ENCODE measurements at regions not wholly inside any gene's neighbourhood (a gene's known extent, or its start where the extent isn't known, plus 50 kb on each side); places are given as distances from the start of the nearest gene placed in this dataset.

DNA sequence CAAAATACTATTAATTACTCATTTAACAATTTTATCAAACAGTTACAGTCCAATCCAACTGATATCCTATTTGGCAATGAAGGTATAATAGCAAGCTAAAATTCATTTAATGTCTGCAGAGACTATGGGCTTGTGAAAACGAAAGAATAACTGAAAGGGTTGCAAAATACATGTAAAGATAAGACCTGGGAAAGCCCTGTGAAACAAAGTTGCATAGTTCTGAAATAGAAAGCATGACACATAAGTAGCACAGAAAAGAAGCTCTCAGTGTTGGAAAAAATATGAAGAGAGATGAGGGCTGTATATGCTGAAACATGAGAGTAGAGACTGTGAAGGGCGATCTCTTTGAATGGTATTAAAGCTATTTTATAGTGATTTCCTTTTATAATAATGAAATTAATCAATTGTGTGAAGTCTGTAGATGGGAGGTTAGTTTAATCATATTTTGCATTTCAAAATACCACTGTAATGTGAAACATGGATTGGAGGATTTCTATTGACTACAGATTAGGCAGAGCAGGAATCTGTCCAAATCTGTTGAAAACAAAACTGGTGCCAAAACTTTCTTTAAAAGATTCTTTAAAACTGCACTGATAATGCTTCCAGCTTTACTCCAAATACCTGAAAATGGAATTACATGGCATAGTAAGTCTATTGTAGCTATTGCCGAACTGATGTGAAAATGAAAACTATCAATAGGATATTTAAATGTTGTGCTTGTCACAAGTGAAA, 1518.9 kb upstream of the B3GALT2 start:
- no peaks in the 10 kb centered on the region for H3K36me3 ChIP-seq (ENCODE audit: insufficient read depth, low read length)
- H3K9ac ChIP-seq (ENCODE audit: low read depth, low read length): no peak overlapping the region
- ATAC-seq (ENCODE audit: insufficient read depth, low read depth) (no peak), DNase-seq (no peak)
- no peak overlapping the region for H3K4me2 ChIP-seq (ENCODE audit: insufficient read depth, low read length)
- H3K27ac ChIP-seq (ENCODE audit: low read length): no peak overlapping the region
- H3K79me2 ChIP-seq (ENCODE audit: insufficient read depth, low read length): no peaks in the 10 kb centered on the region
- no peaks in the 10 kb centered on the region for H3K27me3 ChIP-seq (ENCODE audit: insufficient read depth, low read length, poor library complexity)
- H3K9me3 ChIP-seq (ENCODE audit: insufficient read depth, low read length, severe bottlenecking): no peaks in the 10 kb centered on the region
- TF ChIP-seq CTCF (IDR thresholded peaks at IDR 0.05; ENCODE audit: borderline replicate concordance, extremely low read depth, low read length, poor library complexity, severe bottlenecking) (no peak), EZH2 (IDR thresholded peaks at IDR 0.05; ENCODE audit: borderline replicate concordance, low read depth, low read length, severe bottlenecking) (no peak)
- H3K4me3 ChIP-seq (ENCODE audit: low read depth in 1 of 2, low read length in 2 of 2): no peak overlapping the region
- H3K4me1 ChIP-seq (ENCODE audit: insufficient read depth, low read length): no peaks in the 10 kb centered on the region
- no peaks in the 10 kb centered on the region for H4K20me1 ChIP-seq (ENCODE audit: insufficient read depth, low read length)
- H2AFZ ChIP-seq (ENCODE audit: low read depth, low read length): no peak overlapping the region

DNA sequence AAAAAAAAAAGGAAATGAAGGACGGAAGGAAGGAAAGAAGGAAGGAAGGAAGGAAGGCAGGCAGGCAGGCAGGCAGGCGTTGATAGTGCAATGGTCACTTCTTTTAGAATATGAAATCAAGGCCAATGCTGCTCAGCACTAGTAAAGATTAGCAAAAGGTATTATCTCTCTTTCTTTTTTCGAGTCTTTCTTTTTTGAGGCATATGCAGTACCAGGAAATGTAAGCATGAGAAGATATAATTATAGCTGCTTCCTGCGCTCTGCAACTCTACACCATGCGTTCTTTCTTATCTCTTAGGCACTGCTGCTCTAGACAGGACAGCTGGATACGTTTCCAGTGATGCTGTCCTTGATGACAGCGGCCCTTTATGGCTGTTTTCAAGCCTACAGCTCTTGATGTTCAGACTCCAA, 1512.5 kb upstream of the B3GALT2 start:
- no peak overlapping the region for H3K4me3 ChIP-seq (ENCODE audit: low read depth in 1 of 2, low read length in 2 of 2)
- no peaks in the 10 kb centered on the region for H3K4me1 ChIP-seq (ENCODE audit: insufficient read depth, low read length)
- H3K27ac ChIP-seq (ENCODE audit: low read length): no peak overlapping the region
- no peak overlapping the region for H3K4me2 ChIP-seq (ENCODE audit: insufficient read depth, low read length)
- H3K9ac ChIP-seq (ENCODE audit: low read depth, low read length): no peak overlapping the region
- H3K9me3 ChIP-seq (ENCODE audit: insufficient read depth, low read length, severe bottlenecking): no peaks in the 10 kb centered on the region
- no peaks in the 10 kb centered on the region for H3K79me2 ChIP-seq (ENCODE audit: insufficient read depth, low read length)
- H3K36me3 ChIP-seq (ENCODE audit: insufficient read depth, low read length): no peaks in the 10 kb centered on the region
- DNase-seq (no peak), ATAC-seq (ENCODE audit: insufficient read depth, low read depth) (no peak)
- H2AFZ ChIP-seq (ENCODE audit: low read depth, low read length): 0 out of 2 replicates have a peak overlapping the region, but pooled peaks have one; percentile 8
- TF ChIP-seq CTCF (IDR thresholded peaks at IDR 0.05; ENCODE audit: borderline replicate concordance, extremely low read depth, low read length, poor library complexity, severe bottlenecking): no peak
- TF ChIP-seq EZH2 (IDR thresholded peaks at IDR 0.05; ENCODE audit: borderline replicate concordance, low read depth, low read length, severe bottlenecking): no peak
- no peaks in the 10 kb centered on the region for H3K27me3 ChIP-seq (ENCODE audit: insufficient read depth, low read length, poor library complexity)
- no peaks in the 10 kb centered on the region for H4K20me1 ChIP-seq (ENCODE audit: insufficient read depth, low read length)

GRCh38 chr1:194693244-194693643, 1506.8 kb upstream of the B3GALT2 start:
- Histone ChIP-seq H3K36me3 (ENCODE audit: insufficient read depth, low read length) (no peaks in the 10 kb centered on the region), H3K9ac (ENCODE audit: low read depth, low read length) (no peak overlapping the region), H3K9me3 (ENCODE audit: insufficient read depth, low read length, severe bottlenecking) (no peaks in the 10 kb centered on the region), H3K79me2 (ENCODE audit: insufficient read depth, low read length) (no peaks in the 10 kb centered on the region), H2AFZ (ENCODE audit: low read depth, low read length) (no peak overlapping the region), H3K4me3 (ENCODE audit: low read depth in 1 of 2, low read length in 2 of 2) (no peak overlapping the region), H4K20me1 (ENCODE audit: insufficient read depth, low read length) (no peaks in the 10 kb centered on the region), H3K4me1 (ENCODE audit: insufficient read depth, low read length) (no peaks in the 10 kb centered on the region), H3K27me3 (ENCODE audit: insufficient read depth, low read length, poor library complexity) (no peaks in the 10 kb centered on the region), H3K27ac (ENCODE audit: low read length) (no peak overlapping the region), H3K4me2 (ENCODE audit: insufficient read depth, low read length) (no peak overlapping the region)
- DNase-seq (no peak), ATAC-seq (ENCODE audit: insufficient read depth, low read depth) (no peak)
- no peak for TF ChIP-seq EZH2 (IDR thresholded peaks at IDR 0.05; ENCODE audit: borderline replicate concordance, low read depth, low read length, severe bottlenecking)
- TF ChIP-seq CTCF (IDR thresholded peaks at IDR 0.05; ENCODE audit: borderline replicate concordance, extremely low read depth, low read length, poor library complexity, severe bottlenecking): no peak
